Gastrocnemius medialis (tissue), 4 donors: ENCODE measurements at regions not wholly inside any gene's neighbourhood (a gene's known extent, or its start where the extent isn't known, plus 50 kb on each side); places are given as distances from the start of the nearest gene placed in this dataset.

ENCODE experiments used
- ATAC-seq, 2 donors: fragments of 150-250 bp; one replicate each; pipeline ENCODE4 v1.9.1; 2016
- DNase-seq, 2 donors: peaks; one replicate each; pipeline ENCODE4 v3.0.0-alpha.2; 2019
- H3K27ac ChIP-seq, 4 donors: fragments of 200-600 bp; sonication (generic); 1 replicate in 1 of 4; 2 replicates in 3 of 4; pipeline ENCODE4 v1.5.1; 2016 to 2018; ENCODE audit warnings: mild to moderate bottlenecking in 2 of 4, moderate library complexity in 1 of 4
- H3K27me3 ChIP-seq, 3 donors: fragments of 200-600 bp; sonication (generic) in 2 of 3; 1 replicate in 1 of 3; 2 replicates in 2 of 3; pipeline versions ENCODE4 v1.5.1 to v1.6.0; 2016 to 2019; ENCODE audit warnings: mild to moderate bottlenecking in 1 of 3, moderate library complexity in 1 of 3
- H3K36me3 ChIP-seq, 2 donors: fragments of 200-600 bp; sonication (generic) in 1 of 2; one replicate each; pipeline ENCODE4 v1.5.1; 2017 to 2018
- H3K4me1 ChIP-seq, 2 donors: fragments of 200-600 bp; sonication (generic) in 1 of 2; one replicate each; pipeline ENCODE4 v1.5.1; 2016 to 2017; ENCODE audit warnings: mild to moderate bottlenecking in 2 of 2
- H3K4me3 ChIP-seq, 4 donors: fragments of 200-600 bp; sonication (generic) in 3 of 4; 1 replicate in 1 of 4; 2 replicates in 3 of 4; pipeline ENCODE4 v1.5.1; 2016 to 2019; ENCODE audit warnings: mild to moderate bottlenecking in 2 of 4
- H3K9me3 ChIP-seq, 3 donors: fragments of 200-600 bp; sonication (generic) in 2 of 3; 1 replicate in 1 of 3; 2 replicates in 2 of 3; pipeline ENCODE4 v1.5.1; 2016 to 2019
- POLR2A ChIP-seq, 2 donors: fragments of 450-650 bp; IDR thresholded peaks; one replicate each; pipeline ENCODE4 v1.6.1; 2017; ENCODE audit warnings: antibody characterized with exemption in 2 of 2, mild to moderate bottlenecking in 2 of 2, moderate library complexity in 2 of 2
- in situ Hi-C, 4 donors: fragments of 200-750 bp; cut with MboI; loops; one replicate each; pipeline versions ENCODE4 v1.15.0 to v1.8.0; 2017; ENCODE audit warnings: low sequenced_read_pairs in 4 of 4
- intact Hi-C: fragments of 100-400 bp; cut with DNase I; formaldehyde crosslinking; loops from one replicate; pipeline ENCODE4 v1.15.1; 2023; ENCODE audit warnings: low total_unique reads
- TF ChIP-seq, protein P1 (sequence below), 5 experiments: fragments of 450-650 bp in 3 of 5; fragments of 200-600 bp in 2 of 5; sonication (generic) in 2 of 5; IDR thresholded peaks in 4 of 5; conservative IDR thresholded peaks in 1 of 5; 1 replicate in 4 of 5; 2 replicates in 1 of 5; pipeline ENCODE4 v1.5.1; 2016 to 2019; ENCODE audit warnings: antibody characterized with exemption in 5 of 5, mild to moderate bottlenecking in 3 of 5, moderate library complexity in 3 of 5

DNA sequence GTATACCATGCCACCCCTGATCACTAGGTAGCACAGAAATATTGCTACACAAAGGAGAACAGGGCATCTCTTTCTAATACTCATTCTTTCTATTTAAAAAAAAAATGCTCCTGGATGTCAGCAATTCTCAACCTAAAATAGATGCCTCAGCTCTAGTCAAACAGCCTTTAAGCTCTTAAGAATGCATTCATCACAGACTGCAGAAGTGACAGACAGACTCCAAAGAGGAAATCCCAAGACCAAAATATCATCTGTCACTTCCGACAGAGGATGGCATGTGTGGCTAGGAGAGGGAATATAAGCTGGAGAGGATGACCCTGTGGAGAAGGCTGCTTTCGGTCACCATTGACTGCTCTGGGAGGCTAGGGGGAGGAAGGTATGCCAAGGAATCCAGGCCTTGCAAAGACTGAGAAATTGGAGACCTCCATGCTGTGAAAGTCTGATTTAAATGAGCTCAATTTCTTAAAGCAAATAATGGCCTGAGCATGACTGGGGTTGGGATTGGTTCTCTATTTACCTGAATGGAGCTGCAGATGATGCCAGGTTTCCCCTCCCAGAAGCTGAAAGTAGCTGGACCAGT is 277.4 kb downstream of the BRINP2 start:
- no peaks in the 10 kb centered on the region for H3K27me3 ChIP-seq
- H3K27ac ChIP-seq = peak overlapping the region; percentile 75 to 80 (median 78)
- H3K9me3 ChIP-seq = no peaks in the 10 kb centered on the region
- no peaks in the 10 kb centered on the region for H3K36me3 ChIP-seq
- peak in 1 of 2 donors; percentile 5 for ATAC-seq
- no peak for TF ChIP-seq POLR2A (IDR thresholded peaks at IDR 0.05)
- TF ChIP-seq, protein P1, sequence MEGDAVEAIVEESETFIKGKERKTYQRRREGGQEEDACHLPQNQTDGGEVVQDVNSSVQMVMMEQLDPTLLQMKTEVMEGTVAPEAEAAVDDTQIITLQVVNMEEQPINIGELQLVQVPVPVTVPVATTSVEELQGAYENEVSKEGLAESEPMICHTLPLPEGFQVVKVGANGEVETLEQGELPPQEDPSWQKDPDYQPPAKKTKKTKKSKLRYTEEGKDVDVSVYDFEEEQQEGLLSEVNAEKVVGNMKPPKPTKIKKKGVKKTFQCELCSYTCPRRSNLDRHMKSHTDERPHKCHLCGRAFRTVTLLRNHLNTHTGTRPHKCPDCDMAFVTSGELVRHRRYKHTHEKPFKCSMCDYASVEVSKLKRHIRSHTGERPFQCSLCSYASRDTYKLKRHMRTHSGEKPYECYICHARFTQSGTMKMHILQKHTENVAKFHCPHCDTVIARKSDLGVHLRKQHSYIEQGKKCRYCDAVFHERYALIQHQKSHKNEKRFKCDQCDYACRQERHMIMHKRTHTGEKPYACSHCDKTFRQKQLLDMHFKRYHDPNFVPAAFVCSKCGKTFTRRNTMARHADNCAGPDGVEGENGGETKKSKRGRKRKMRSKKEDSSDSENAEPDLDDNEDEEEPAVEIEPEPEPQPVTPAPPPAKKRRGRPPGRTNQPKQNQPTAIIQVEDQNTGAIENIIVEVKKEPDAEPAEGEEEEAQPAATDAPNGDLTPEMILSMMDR (IDR thresholded peaks at IDR 0.05 in 4 of 5, conservative IDR thresholded peaks at IDR 0.05 in 1 of 5) = no peak
- intact Hi-C loops (loop anchor here (2.0 to 10.0 kb wide), 4 partner anchors 173 to 1579 kb away; partner anchors contain the start of gene FAM20B), in situ Hi-C loops (loop anchor here in 1 of 4 donors (5.0 to 25.0 kb wide), 3 partner anchors 147 to 339 kb away; no protein-coding TSS in a partner anchor)
- no peak overlapping the region for H3K4me3 ChIP-seq
- H3K4me1 ChIP-seq = peaks cover 54 to 58% of the 10 kb centered on the region in 2 donors
- no peak for DNase-seq

- Histone ChIP-seq H3K27me3 (no peaks in the 10 kb centered on the region), H3K9me3 (no peaks in the 10 kb centered on the region), H3K4me1 (peaks cover 70 to 73% of the 10 kb centered on the region in 2 donors), H3K27ac (peak overlapping the region; percentile 75 to 83 (median 78)), H3K4me3 (no peak overlapping the region), H3K36me3 (no peaks in the 10 kb centered on the region)
- intact Hi-C loops = loop anchor here (5.0 to 10.0 kb wide), 3 partner anchors 170 to 1582 kb away; partner anchors contain the start of gene FAM20B
- ATAC-seq = peak; percentile 78 to 87
- in situ Hi-C loops = loop anchor here in 1 of 4 donors (5.0 to 25.0 kb wide), 3 partner anchors 150 to 342 kb away; no protein-coding TSS in a partner anchor
- DNase-seq = peak; percentile 65 to 82
- TF ChIP-seq, protein P1 (IDR thresholded peaks at IDR 0.05 in 4 of 5, conservative IDR thresholded peaks at IDR 0.05 in 1 of 5) = no peak
- no peak for TF ChIP-seq POLR2A (IDR thresholded peaks at IDR 0.05)
These were observed 274.4 kb downstream of the BRINP2 start for GRCh38 chr1:177444997-177445746.

- Histone ChIP-seq H3K4me1 (peaks cover 57 to 58% of the 10 kb centered on the region in 2 donors), H3K27me3 (no peaks in the 10 kb centered on the region), H3K27ac (peak overlapping the region; percentile 75 to 83 (median 78)), H3K36me3 (no peaks in the 10 kb centered on the region), H3K4me3 (no peak overlapping the region), H3K9me3 (no peaks in the 10 kb centered on the region)
- intact Hi-C loops (loop anchor here (10.0 kb wide), 2 partner anchors 168 to 572 kb away; no protein-coding TSS in a partner anchor), in situ Hi-C loops (loop anchor here in 1 of 4 donors (10.0 to 25.0 kb wide), 2 partner anchors 152 to 344 kb away; no protein-coding TSS in a partner anchor)
- peak in 1 of 2 donors; percentile 51 for ATAC-seq
- TF ChIP-seq POLR2A (IDR thresholded peaks at IDR 0.05) = peak in 1 of 2 donors; percentile 5
- TF ChIP-seq, protein P1 (IDR thresholded peaks at IDR 0.05 in 4 of 5, conservative IDR thresholded peaks at IDR 0.05 in 1 of 5) = no peak
- no peak for DNase-seq
These were observed 272.2 kb downstream of the BRINP2 start for GRCh38 chr1:177443003-177443402.

GRCh38 chr1:177442584-177442983 is 271.8 kb downstream of the BRINP2 start:
- Histone ChIP-seq H3K4me1 (peaks cover 53 to 55% of the 10 kb centered on the region in 2 donors), H3K36me3 (no peaks in the 10 kb centered on the region), H3K4me3 (no peak overlapping the region), H3K27me3 (no peaks in the 10 kb centered on the region), H3K9me3 (no peaks in the 10 kb centered on the region), H3K27ac (peak overlapping the region; percentile 75 to 83 (median 78))
- in situ Hi-C loops = loop anchor here in 1 of 4 donors (10.0 to 25.0 kb wide), 2 partner anchors 152 to 345 kb away; no protein-coding TSS in a partner anchor
- intact Hi-C loops = loop anchor here (10.0 kb wide), 2 partner anchors 168 to 572 kb away; no protein-coding TSS in a partner anchor
- peak in 1 of 2 donors; percentile 24 for ATAC-seq
- TF ChIP-seq, protein P1 (IDR thresholded peaks at IDR 0.05 in 4 of 5, conservative IDR thresholded peaks at IDR 0.05 in 1 of 5) = no peak
- no peak for TF ChIP-seq POLR2A (IDR thresholded peaks at IDR 0.05)
- no peak for DNase-seq
